ENCODE measurements at regions not wholly inside any gene's neighbourhood (a gene's known extent, or its start where the extent isn't known, plus 50 kb on each side); places are given as distances from the start of the nearest gene placed in this dataset.

- Mint-ChIP-seq H3K27me3 (no peaks in the 10 kb centered on the region), H3K9me3 (no peaks in the 10 kb centered on the region), H3K4me1 (ENCODE audit: low read depth) (no peaks in the 10 kb centered on the region), H3K27ac (no peak overlapping the region), H3K4me3 (no peak overlapping the region), H3K36me3 (ENCODE audit: low read depth) (no peaks in the 10 kb centered on the region)
- intact Hi-C loops (cut with micrococcal nuclease): no loop called here
These were observed 122.5 kb upstream of the RND3 start for GRCh38 chr2:150609831-150610582.

GRCh38 chr2:150608341-150608740 lies 120.9 kb upstream of the RND3 start:
- intact Hi-C loops (cut with micrococcal nuclease): no loop called here
- Mint-ChIP-seq H3K27me3 (no peaks in the 10 kb centered on the region), H3K27ac (no peak overlapping the region), H3K9me3 (no peaks in the 10 kb centered on the region), H3K4me3 (no peak overlapping the region), H3K4me1 (ENCODE audit: low read depth) (no peaks in the 10 kb centered on the region), H3K36me3 (ENCODE audit: low read depth) (no peaks in the 10 kb centered on the region)

- Mint-ChIP-seq H3K4me1 (ENCODE audit: low read depth) (no peaks in the 10 kb centered on the region), H3K27ac (no peak overlapping the region), H3K27me3 (no peaks in the 10 kb centered on the region), H3K9me3 (no peaks in the 10 kb centered on the region), H3K36me3 (ENCODE audit: low read depth) (no peaks in the 10 kb centered on the region), H3K4me3 (no peak overlapping the region)
- intact Hi-C loops (cut with micrococcal nuclease): no loop called here
These were observed 119.9 kb upstream of the RND3 start for GRCh38 chr2:150607390-150607811.

- no peaks in the 10 kb centered on the region for H3K36me3 Mint-ChIP-seq (ENCODE audit: low read depth)
- no peak overlapping the region for H3K4me3 Mint-ChIP-seq
- no peaks in the 10 kb centered on the region for H3K4me1 Mint-ChIP-seq (ENCODE audit: low read depth)
- no peaks in the 10 kb centered on the region for H3K27me3 Mint-ChIP-seq
- intact Hi-C loops (cut with micrococcal nuclease): no loop called here
- no peak overlapping the region for H3K27ac Mint-ChIP-seq
- H3K9me3 Mint-ChIP-seq: no peaks in the 10 kb centered on the region
These were observed 119.1 kb upstream of the RND3 start for GRCh38 chr2:150606380-150607060.

GRCh38 chr2:150605664-150606063 lies 118.2 kb upstream of the RND3 start:
- no peaks in the 10 kb centered on the region for H3K27me3 Mint-ChIP-seq
- no peaks in the 10 kb centered on the region for H3K36me3 Mint-ChIP-seq (ENCODE audit: low read depth)
- intact Hi-C loops (cut with micrococcal nuclease): no loop called here
- no peak overlapping the region for H3K27ac Mint-ChIP-seq
- H3K9me3 Mint-ChIP-seq: no peaks in the 10 kb centered on the region
- no peak overlapping the region for H3K4me3 Mint-ChIP-seq
- no peaks in the 10 kb centered on the region for H3K4me1 Mint-ChIP-seq (ENCODE audit: low read depth)

- intact Hi-C loops (cut with micrococcal nuclease): no loop called here
- H3K9me3 Mint-ChIP-seq: no peaks in the 10 kb centered on the region
- no peaks in the 10 kb centered on the region for H3K27me3 Mint-ChIP-seq
- no peaks in the 10 kb centered on the region for H3K4me1 Mint-ChIP-seq (ENCODE audit: low read depth)
- H3K27ac Mint-ChIP-seq: no peak overlapping the region
- H3K36me3 Mint-ChIP-seq (ENCODE audit: low read depth): no peaks in the 10 kb centered on the region
- no peak overlapping the region for H3K4me3 Mint-ChIP-seq
These were observed 114.0 kb upstream of the RND3 start for GRCh38 chr2:150601280-150602038.

- no peaks in the 10 kb centered on the region for H3K36me3 Mint-ChIP-seq (ENCODE audit: low read depth)
- intact Hi-C loops (cut with micrococcal nuclease): no loop called here
- H3K4me3 Mint-ChIP-seq: no peak overlapping the region
- no peaks in the 10 kb centered on the region for H3K27me3 Mint-ChIP-seq
- H3K27ac Mint-ChIP-seq: no peak overlapping the region
- H3K9me3 Mint-ChIP-seq: no peaks in the 10 kb centered on the region
- no peaks in the 10 kb centered on the region for H3K4me1 Mint-ChIP-seq (ENCODE audit: low read depth)
These were observed 112.4 kb upstream of the RND3 start for GRCh38 chr2:150599889-150600288.

GRCh38 chr2:150598383-150598782 lies 110.9 kb upstream of the RND3 start:
- H3K9me3 Mint-ChIP-seq: no peaks in the 10 kb centered on the region
- H3K27me3 Mint-ChIP-seq: no peaks in the 10 kb centered on the region
- H3K4me1 Mint-ChIP-seq (ENCODE audit: low read depth): no peaks in the 10 kb centered on the region
- H3K4me3 Mint-ChIP-seq: no peak overlapping the region
- no peaks in the 10 kb centered on the region for H3K36me3 Mint-ChIP-seq (ENCODE audit: low read depth)
- intact Hi-C loops (cut with micrococcal nuclease): no loop called here
- no peak overlapping the region for H3K27ac Mint-ChIP-seq

GRCh38 chr2:150595803-150596470 lies 108.5 kb upstream of the RND3 start:
- H3K36me3 Mint-ChIP-seq (ENCODE audit: low read depth): no peaks in the 10 kb centered on the region
- no peak overlapping the region for H3K4me3 Mint-ChIP-seq
- intact Hi-C loops (cut with micrococcal nuclease): no loop called here
- no peaks in the 10 kb centered on the region for H3K9me3 Mint-ChIP-seq
- no peaks in the 10 kb centered on the region for H3K4me1 Mint-ChIP-seq (ENCODE audit: low read depth)
- no peak overlapping the region for H3K27ac Mint-ChIP-seq
- H3K27me3 Mint-ChIP-seq: no peaks in the 10 kb centered on the region

- intact Hi-C loops (cut with micrococcal nuclease): no loop called here
- no peaks in the 10 kb centered on the region for H3K9me3 Mint-ChIP-seq
- no peaks in the 10 kb centered on the region for H3K4me1 Mint-ChIP-seq (ENCODE audit: low read depth)
- no peak overlapping the region for H3K4me3 Mint-ChIP-seq
- no peaks in the 10 kb centered on the region for H3K36me3 Mint-ChIP-seq (ENCODE audit: low read depth)
- H3K27me3 Mint-ChIP-seq: no peaks in the 10 kb centered on the region
- no peak overlapping the region for H3K27ac Mint-ChIP-seq
These were observed 106.8 kb upstream of the RND3 start for GRCh38 chr2:150594299-150594698.

GRCh38 chr2:150591496-150592285 lies 104.2 kb upstream of the RND3 start:
- Mint-ChIP-seq H3K4me3 (no peak overlapping the region), H3K27me3 (no peaks in the 10 kb centered on the region), H3K27ac (no peak overlapping the region), H3K9me3 (no peaks in the 10 kb centered on the region), H3K4me1 (ENCODE audit: low read depth) (no peaks in the 10 kb centered on the region), H3K36me3 (ENCODE audit: low read depth) (no peaks in the 10 kb centered on the region)
- intact Hi-C loops (cut with micrococcal nuclease): no loop called here

- no peak overlapping the region for H3K4me3 Mint-ChIP-seq
These were observed 102.2 kb upstream of the RND3 start for GRCh38 chr2:150589681-150590080.

GRCh38 chr2:150588506-150588870 lies 101.0 kb upstream of the RND3 start:
- Mint-ChIP-seq H3K27me3 (no peaks in the 10 kb centered on the region), H3K36me3 (ENCODE audit: low read depth) (no peaks in the 10 kb centered on the region), H3K4me1 (ENCODE audit: low read depth) (no peaks in the 10 kb centered on the region), H3K9me3 (no peaks in the 10 kb centered on the region), H3K4me3 (no peak overlapping the region), H3K27ac (no peak overlapping the region)
- intact Hi-C loops (cut with micrococcal nuclease): no loop called here

More at GRCh38 chr2:150589681-150590080, 102.2 kb upstream of the RND3 start:
- no peaks in the 10 kb centered on the region for H3K9me3 Mint-ChIP-seq
- H3K4me1 Mint-ChIP-seq (ENCODE audit: low read depth): no peaks in the 10 kb centered on the region
- H3K36me3 Mint-ChIP-seq (ENCODE audit: low read depth): no peaks in the 10 kb centered on the region
- H3K27me3 Mint-ChIP-seq: no peaks in the 10 kb centered on the region
- intact Hi-C loops (cut with micrococcal nuclease): no loop called here
- no peak overlapping the region for H3K27ac Mint-ChIP-seq
